Posterior vena cava (tissue), 2 donors: ENCODE measurements at regions not wholly inside any gene's neighbourhood (a gene's known extent, or its start where the extent isn't known, plus 50 kb on each side); places are given as distances from the start of the nearest gene placed in this dataset.
"Not testable (repeated sequence)": the region's sequence is repeated elsewhere in the genome, so short reads cannot be mapped to it uniquely, and the experiment has no call there.

ENCODE experiments used
- DNase-seq: peaks from one replicate; pipeline ENCODE4 v3.0.0-alpha.2; 2020; ENCODE audit warnings: low spot score
- intact Hi-C, 2 donors: fragments of 100-400 bp; cut with DNase I; formaldehyde crosslinking; loops; one replicate each; pipeline versions ENCODE4 v1.14.1 to v1.14.2; 2022 to 2023
- donor health status: DM: yes; HTN: yes; CAD: no.
- donor health status: DM: yes; HTN: yes; CAD: no.

- no peak for DNase-seq
- intact Hi-C loops: no loop called here
Observed at GRCh38 chr1:229710746-229711145, 84.7 kb downstream of the URB2 start.

DNA sequence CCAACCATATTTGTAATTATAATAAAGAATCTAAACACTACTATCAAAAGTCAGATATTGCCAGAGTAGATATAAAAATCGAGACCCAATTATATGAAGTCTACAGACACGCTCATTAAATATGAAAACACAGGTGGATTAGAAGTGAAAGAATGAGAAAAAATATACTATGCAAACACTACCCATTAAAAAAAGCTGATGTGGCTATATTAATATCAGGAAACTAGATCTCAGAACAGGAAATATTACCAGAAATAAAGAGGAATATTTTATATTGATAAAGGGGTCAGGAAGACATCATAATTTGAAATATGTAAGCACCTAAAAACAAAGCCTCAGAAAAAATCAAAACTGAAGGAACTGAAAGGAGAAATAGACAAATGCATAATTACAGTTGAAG is 88.3 kb downstream of the URB2 start:
- intact Hi-C loops: no loop called here

DNA sequence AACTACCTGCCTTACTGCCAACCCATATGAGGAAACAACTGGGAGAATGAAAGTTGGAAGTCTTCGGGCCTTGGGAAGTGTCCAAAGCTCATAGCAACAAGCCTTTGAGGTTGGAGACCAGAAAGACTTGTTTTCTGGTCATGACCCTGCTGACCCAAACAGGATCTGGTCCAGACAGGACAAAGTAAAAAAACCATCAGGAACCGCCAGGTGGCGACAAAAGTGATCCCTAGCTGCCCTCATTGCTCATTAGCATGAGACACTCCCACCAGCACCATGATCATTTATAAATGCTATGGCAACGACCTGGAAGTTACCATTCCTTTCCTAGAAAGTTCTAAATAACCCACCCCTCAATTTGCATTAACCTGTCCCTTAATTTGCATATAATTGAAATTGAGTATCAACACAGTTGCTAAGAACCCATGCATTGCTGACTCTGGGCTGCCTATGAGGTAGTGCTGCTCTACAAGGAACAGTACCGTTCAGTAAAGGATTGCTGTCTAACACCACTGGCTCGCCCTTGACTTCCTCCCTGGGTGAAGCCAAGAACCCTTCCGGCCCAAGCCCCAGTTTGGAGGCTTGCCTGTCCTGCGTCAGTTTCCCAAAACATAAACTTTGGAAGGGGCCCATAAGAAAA is 89.0 kb downstream of the URB2 start:
- intact Hi-C loops: no loop called here
- no peak for DNase-seq

More for the DNA sequence above, 88.3 kb downstream of the URB2 start:
- no peak for DNase-seq

- intact Hi-C loops: no loop called here
- DNase-seq: no peak
Observed at GRCh38 chr1:229716069-229716468, 90.0 kb downstream of the URB2 start.

GRCh38 chr1:229716704-229717103 is 90.7 kb downstream of the URB2 start:
- intact Hi-C loops: no loop called here
- DNase-seq: no peak

GRCh38 chr1:229717786-229718576 is 91.9 kb downstream of the URB2 start:
- DNase-seq: no peak
- intact Hi-C loops: no loop called here

DNA sequence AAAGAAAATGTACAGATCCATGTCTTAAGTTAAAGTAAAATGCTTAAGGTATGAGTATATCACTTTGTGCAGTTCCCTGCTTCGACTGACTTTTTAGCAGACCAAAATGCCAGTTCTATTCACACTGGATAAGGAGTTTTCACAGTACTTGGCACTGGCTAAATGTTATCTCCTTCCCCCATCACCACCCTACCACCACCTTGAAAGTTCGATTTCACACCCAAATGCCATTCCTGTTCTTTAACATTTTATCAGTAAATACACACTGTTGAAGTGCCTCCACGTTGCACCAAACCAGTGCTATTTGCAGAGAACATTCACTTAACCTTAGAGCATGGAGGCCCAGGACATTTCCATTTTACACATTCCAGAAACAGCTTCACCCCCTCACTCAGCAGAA is 100.0 kb downstream of the URB2 start:
- intact Hi-C loops: no loop called here
- DNase-seq: no peak

GRCh38 chr1:229729916-229730315 is 103.9 kb downstream of the URB2 start:
- intact Hi-C loops: no loop called here
- no peak for DNase-seq

DNA sequence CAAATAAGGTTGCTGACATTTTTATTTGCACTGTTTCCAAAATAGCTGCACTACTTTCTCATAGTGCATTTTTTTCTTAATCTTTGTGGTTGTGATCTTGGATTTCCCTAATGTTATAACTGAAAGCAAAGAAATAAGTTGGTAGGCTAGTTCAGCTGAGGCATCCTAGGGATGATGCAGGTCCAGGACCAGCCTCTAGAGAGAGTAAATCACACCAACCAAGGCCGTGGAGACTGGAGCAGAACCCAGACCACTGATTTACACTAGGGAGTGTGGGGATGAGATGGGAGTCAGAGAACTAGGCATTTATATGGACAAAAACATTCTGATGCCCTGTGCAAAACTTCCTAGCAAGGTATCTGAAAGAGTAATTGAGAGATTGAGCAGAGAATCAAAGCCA is 104.5 kb downstream of the URB2 start:
- intact Hi-C loops: no loop called here
- DNase-seq: no peak

GRCh38 chr1:229732061-229732460 is 106.0 kb downstream of the URB2 start:
- DNase-seq: no peak
- intact Hi-C loops: no loop called here

DNA sequence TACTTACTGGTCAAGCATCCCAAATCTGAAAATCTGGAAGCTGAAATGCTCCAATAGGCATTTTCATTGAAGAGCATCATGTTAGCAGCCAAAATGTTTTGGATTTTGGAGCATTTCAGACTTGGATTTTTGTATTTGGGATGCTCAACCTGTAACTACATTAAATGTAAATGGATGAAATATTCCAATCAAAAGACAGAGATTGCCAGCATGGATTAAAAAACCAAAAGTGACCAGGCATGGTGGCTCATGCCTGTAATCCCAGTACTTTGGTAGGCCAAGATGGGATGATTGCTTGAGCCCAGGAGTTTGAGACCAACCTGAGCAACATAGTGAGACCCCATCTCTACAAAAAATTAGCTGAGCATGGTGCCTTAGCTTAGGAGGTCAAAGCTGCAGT is 110.3 kb downstream of the URB2 start:
- intact Hi-C loops: no loop called here
- no peak for DNase-seq

DNA sequence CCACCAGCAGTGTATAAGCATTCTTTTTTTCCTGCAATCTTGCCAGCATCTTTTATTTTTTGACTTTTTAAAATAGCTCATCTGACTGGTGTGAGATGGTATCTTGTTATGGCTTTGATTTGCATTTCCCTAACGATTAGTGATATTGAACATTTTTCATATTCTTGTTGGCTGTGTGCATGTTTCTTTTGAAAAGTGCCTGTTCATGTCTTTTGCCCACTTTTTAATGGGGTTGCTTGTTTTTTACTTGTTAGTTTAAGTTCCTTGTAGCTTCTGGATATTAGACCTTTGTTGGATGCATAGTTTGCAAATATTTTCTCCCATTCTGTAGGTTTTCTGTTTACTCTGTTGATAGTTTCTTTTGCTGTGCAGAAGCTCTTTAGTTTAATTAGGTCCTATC is 116.6 kb downstream of the URB2 start:
- intact Hi-C loops, DNase-seq: not testable (repeated sequence)

- DNase-seq: no peak
- intact Hi-C loops: no loop called here
Observed at GRCh38 chr1:229749992-229750391, 123.9 kb downstream of the URB2 start.

GRCh38 chr1:229751610-229752009 is 125.6 kb downstream of the URB2 start:
- no peak for DNase-seq
- intact Hi-C loops: no loop called here

- intact Hi-C loops: no loop called here
- no peak for DNase-seq
Observed at GRCh38 chr1:229752679-229753078, 126.6 kb downstream of the URB2 start.

GRCh38 chr1:229753764-229754551 is 127.9 kb downstream of the URB2 start:
- intact Hi-C loops: no loop called here
- no peak for DNase-seq

DNA sequence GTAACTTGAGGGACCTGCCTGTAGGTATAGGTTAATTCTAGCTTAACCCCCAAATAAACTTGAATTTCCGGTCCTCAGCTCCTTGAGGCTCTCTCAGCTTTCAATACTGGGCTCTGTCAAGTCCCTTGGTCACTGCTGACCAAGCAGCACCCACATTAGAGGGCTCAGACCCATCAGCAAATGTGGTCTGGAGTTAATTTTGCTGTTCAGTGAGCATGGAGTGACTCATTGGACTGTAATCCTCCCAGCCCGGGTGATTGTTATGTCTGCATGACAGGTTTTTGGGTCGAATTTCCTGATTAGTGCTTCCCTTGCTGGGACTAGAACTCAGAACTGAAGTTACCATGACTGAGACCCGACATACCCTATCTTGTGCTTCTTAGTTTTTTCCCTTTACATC is 130.6 kb downstream of the URB2 start:
- DNase-seq: no peak
- intact Hi-C loops: no loop called here

GRCh38 chr1:229757226-229757625 is 131.2 kb downstream of the URB2 start:
- DNase-seq: no peak
- intact Hi-C loops: no loop called here

DNA sequence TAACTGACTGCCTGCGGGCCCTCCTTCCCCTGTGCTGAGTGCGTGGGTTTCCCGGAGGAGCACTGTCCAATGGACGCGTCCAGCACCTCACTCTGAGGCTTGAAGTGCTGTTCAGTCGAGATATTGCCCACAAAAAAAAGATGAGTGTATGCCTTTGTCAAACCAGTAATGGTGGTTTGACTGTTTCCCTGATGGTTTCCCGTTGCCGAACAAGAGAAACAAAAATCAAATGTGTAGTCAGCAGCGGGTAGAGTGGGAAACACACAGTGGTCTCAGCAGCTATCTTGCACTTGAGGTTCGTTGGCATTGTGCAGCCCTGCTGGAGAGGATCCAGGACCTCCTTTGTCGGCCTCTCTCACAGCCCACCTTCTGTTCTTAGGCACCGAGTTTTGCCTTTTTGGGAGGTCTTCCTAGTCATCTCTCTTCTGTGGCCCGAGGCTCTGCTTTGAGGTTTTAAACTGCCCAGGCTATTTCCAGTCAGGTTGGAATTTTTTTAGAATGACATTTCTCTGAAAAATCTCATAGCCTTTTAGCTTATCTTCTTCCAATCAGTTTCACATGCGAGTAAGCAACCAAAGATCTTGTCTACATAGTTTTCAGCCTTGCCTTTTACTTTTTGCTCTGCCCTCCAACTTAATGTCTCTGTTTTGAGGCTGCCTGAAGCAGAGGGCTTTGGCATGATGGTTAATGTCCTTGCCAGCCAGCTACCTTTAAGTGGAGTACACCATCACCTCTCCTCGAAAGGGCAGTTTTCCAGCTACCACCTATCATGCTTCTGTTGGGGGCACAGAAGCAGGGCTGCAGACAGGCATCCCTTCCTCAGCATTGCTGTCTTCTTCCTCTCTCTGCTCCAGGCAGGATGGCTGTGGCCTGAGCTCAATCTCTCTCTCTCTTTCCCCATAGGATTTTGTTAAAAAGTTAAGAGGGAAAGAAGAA is 132.3 kb downstream of the URB2 start:
- intact Hi-C loops: no loop called here
- no peak for DNase-seq
